SK-N-MC (cell line): ENCODE measurements at regions not wholly inside any gene's neighbourhood (a gene's known extent, or its start where the extent isn't known, plus 50 kb on each side); places are given as distances from the start of the nearest gene placed in this dataset.

Experiments used
- FOXP2 ChIP-seq: optimal IDR thresholded peaks from 2 replicates; pipeline ENCODE3; 2011; ENCODE audit warnings: mild to moderate bottlenecking, moderate library complexity; ENCODE audit not compliant: insufficient read depth; ENCODE audit errors: extremely low read length, control extremely low read depth
- POLR2AphosphoS5 ChIP-seq: IDR thresholded peaks from 2 replicates; pipeline ENCODE4 v1.6.1; 2012; ENCODE audit warnings: mild to moderate bottlenecking, low read depth, low read length, borderline replicate concordance

- TF ChIP-seq POLR2AphosphoS5 (peak; percentile 30; the same call in 1 of the 2 replicates), FOXP2 (no peak)
Observed at GRCh38 chr20:61185841-61186601, 66.0 kb upstream of the CDH4 start.
